ENCODE measurements at regions not wholly inside any gene's neighbourhood (a gene's known extent, or its start where the extent isn't known, plus 50 kb on each side); places are given as distances from the start of the nearest gene placed in this dataset.
A peak's percentile ranks its signal among the peaks of the same experiment; 100 is the strongest.

- in situ Hi-C loops (cut with HindIII; ENCODE audit: low sequenced_read_pairs), result no loop called here
- no peak for DNase-seq (ENCODE audit: low spot score)
These were observed 196.2 kb upstream of the ZNF536 start for GRCh38 chr19:30175987-30176386.

DNA sequence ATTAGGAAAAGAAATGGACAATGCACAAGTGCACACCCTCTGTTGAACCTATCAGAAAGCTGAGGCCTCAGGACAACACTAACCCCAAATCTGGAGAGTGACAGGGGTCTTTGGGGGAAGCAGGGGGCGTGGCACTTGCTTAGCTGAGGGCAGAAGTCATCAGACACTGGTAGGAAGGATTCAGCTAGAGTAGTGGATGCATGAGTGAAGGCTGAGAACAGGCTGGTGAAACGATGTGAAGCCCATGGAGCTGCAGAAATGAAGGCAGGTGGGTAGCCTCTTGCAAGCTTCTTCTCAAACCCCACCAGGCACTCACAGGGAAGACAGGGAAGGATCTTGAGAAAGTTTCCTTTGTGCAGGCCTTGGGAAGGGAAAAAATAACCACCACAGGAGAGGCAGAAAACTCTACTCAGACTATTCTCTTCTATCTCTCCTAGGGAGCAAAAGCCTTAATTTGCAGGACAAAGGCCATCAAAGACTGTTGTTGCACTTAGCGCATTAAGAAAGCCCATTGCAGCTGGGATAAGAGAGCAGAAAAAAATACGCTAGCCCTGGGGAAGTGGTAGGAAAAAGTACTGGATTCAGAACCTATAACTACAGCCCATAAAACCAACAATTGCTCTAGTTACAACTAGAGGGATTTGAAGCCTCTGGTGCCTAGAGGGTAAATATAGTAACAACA lies 193.3 kb upstream of the ZNF536 start:
- DNase-seq (ENCODE audit: low spot score), result no peak
- in situ Hi-C loops (cut with HindIII; ENCODE audit: low sequenced_read_pairs), result no loop called here

DNA sequence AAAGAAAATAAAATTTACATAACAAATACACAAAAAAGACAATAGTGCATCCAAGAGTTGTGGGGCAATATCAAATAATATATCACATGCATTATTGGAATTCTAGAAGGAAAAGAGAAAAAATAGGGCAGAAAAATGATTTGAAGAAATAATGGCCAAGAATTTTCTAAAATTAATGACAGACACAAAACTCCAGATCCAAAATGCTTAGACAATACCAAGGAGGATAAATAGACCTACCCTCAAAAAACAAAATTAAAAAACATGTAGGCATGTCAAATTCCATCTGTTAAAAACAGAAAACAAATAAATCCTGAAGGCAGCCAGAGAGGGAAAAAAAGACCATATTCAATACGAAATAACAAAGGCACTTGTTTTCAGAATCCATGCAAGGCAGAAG lies 191.5 kb upstream of the ZNF536 start:
- no peak for DNase-seq (ENCODE audit: low spot score)
- in situ Hi-C loops (cut with HindIII; ENCODE audit: low sequenced_read_pairs), result no loop called here

GRCh38 chr19:30183807-30184490 lies 188.2 kb upstream of the ZNF536 start:
- no peak for DNase-seq (ENCODE audit: low spot score)
- in situ Hi-C loops (cut with HindIII; ENCODE audit: low sequenced_read_pairs), result no loop called here

GRCh38 chr19:30202060-30202600 lies 170.1 kb upstream of the ZNF536 start:
- in situ Hi-C loops (cut with HindIII; ENCODE audit: low sequenced_read_pairs), result no loop called here
- DNase-seq (ENCODE audit: low spot score), result no peak

GRCh38 chr19:30204721-30205120 lies 167.5 kb upstream of the ZNF536 start:
- in situ Hi-C loops (cut with HindIII; ENCODE audit: low sequenced_read_pairs), result no loop called here
- DNase-seq (ENCODE audit: low spot score), result no peak

GRCh38 chr19:30206187-30206586 lies 166.0 kb upstream of the ZNF536 start:
- DNase-seq (ENCODE audit: low spot score), result no peak
- in situ Hi-C loops (cut with HindIII; ENCODE audit: low sequenced_read_pairs), result no loop called here

DNA sequence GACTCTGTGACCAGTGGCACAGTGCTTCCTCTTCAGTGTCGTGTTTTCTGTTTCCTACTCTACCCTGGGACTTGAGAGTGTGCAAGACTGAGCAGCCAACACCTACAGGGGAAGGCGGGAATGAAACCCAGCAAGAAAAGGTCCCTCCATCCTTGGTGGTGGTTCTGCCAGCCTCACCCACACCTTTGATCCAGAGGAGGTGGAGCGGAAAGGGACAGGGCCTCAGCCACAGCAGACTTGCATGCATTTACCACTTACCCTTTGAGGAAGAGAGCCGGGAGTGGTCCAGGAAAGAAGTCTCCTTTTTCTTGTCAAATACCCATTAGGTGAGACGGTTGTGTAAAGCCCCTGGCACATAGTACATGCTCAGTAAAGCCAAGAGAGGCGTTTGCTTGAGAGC lies 164.8 kb upstream of the ZNF536 start:
- DNase-seq (ENCODE audit: low spot score), result no peak
- in situ Hi-C loops (cut with HindIII; ENCODE audit: low sequenced_read_pairs), result no loop called here

DNA sequence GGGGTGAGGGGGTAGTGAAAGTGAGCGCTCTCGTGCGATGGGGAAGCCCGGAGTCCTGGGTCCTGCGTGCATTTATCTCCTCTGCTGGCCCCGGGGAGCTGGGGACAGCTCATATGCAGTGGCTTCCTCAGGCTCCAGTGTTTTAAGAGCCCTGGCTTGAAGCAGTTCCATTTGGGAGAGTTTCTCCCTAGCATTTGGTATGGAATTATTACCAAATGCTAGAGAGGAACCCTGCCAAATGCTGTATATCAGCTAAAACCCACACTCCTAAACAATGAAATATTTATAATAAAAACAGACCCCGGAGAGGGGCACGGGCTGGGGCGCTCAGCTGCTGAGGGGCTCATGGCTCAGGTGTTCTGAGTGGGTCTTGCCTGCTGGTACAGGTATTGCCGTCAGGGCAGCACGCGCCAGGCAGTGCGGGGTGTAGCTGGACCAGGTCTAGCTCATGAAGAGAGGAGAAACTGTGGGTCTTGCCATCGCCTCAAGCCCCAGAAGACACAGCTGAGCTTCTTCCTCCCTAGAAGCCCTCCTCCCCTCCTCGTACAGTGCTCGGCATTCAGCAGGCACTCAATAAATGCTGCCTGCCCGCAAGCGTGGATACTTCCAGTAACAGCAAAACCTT lies 163.6 kb upstream of the ZNF536 start:
- DNase-seq (ENCODE audit: low spot score), result peak; percentile 53
- in situ Hi-C loops (cut with HindIII; ENCODE audit: low sequenced_read_pairs), result no loop called here

DNA sequence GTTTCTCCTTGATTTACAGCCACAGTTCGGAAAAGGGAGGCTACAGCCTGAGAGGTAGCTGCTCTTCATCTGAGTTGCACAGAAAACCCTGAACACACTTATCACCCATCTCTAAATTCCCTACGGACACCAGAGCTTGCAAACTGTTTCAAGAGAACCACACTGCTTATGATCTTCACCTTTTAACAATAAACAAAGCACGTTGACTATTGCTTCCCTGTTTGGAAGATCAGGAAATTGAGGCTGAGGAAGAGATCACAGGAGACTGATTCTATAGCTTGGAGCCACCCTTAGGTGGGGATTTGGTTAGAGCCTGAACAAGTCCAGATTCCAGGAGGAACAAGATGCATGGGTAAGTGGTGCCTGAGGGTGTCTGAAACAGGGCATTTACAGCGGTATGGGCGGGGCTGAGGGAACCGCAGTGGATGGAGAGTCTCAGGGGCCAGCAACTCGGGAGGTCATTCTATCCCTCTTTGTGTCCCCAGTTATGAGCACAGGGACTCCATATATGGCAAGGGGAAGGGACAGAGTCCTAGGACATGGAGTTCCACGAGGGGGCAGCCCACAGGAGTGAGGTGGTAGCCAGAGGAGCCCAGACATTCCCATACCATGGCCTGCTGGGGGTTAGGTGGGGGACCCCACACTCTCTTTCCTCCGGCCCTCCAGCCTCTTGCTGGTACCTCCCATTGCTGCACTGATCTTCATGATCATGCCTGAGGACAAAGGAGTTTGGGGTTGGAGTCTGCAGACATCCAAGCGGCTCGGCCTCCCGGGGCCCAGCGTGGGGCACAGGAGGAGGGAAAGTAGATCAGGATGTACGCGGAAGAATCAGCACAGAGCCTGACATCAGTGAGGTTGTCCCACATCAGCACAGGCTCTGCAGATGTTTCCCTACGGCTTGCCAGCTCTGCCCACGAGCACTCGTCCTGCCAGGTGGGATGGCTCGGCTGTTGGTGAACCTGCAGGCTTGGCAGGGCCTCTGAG lies 162.3 kb upstream of the ZNF536 start:
- no peak for DNase-seq (ENCODE audit: low spot score)
- in situ Hi-C loops (cut with HindIII; ENCODE audit: low sequenced_read_pairs), result no loop called here

DNA sequence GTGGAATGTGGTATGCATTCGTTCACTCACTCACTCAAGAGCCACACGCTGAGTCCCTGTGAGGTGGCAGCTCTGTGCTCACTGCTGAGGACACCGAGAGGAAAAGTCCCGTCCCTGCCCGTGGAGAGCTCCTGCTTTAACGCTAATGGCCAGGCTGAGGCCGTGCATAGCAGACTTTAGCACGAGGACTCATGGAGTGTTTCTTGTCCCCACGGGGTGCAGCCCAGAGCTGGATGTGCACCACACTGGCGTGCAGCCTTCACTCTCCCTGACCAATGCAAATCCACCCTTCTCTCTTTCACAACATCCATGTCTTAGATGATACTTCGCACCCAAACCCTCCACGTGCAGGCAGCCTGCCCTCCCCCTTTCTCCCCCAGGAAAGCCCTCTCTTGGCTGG lies 159.6 kb upstream of the ZNF536 start:
- in situ Hi-C loops (cut with HindIII; ENCODE audit: low sequenced_read_pairs), result no loop called here
- no peak for DNase-seq (ENCODE audit: low spot score)

GRCh38 chr19:30214651-30215051 lies 157.5 kb upstream of the ZNF536 start:
- no peak for DNase-seq (ENCODE audit: low spot score)
- in situ Hi-C loops (cut with HindIII; ENCODE audit: low sequenced_read_pairs), result no loop called here

DNA sequence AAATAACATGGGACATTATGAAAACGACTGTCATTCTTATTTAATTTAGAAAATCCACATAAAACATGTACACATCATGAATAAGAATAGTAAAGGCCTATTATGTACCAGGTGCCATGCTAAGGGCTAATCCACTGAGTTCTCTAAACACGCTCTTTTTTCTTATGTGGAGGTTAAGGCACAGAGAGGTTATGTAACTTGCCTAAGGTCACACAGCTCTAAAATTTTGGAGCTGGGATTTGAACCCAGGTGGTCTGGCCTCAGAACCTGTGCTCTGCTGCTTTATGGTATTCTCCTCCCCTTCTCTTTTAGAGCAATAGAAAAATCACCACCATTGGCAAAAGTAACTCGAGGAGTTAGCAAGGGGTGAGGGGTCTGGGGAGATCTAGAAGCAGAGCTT lies 156.9 kb upstream of the ZNF536 start:
- in situ Hi-C loops (cut with HindIII; ENCODE audit: low sequenced_read_pairs), result no loop called here
- no peak for DNase-seq (ENCODE audit: low spot score)

DNA sequence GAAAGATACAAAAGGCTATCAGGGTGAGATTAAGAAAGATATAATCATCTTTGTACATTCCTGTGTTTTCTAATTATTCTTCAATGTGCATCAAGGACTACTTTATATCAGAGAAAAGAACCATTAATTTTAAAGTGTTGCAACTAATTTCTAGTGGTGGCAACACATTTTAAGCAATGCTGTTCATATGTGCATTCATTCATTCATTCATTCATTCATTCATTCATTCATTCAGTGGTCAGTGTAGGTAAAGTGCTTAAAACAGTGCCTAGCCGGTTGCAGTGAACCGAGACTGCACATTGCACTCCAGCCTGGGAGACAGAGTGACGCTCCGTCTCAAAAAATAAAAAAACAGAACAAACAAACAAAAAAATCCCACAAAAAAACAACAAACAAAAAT lies 155.7 kb upstream of the ZNF536 start:
- in situ Hi-C loops (cut with HindIII; ENCODE audit: low sequenced_read_pairs), result no loop called here
- DNase-seq (ENCODE audit: low spot score), result no peak

DNA sequence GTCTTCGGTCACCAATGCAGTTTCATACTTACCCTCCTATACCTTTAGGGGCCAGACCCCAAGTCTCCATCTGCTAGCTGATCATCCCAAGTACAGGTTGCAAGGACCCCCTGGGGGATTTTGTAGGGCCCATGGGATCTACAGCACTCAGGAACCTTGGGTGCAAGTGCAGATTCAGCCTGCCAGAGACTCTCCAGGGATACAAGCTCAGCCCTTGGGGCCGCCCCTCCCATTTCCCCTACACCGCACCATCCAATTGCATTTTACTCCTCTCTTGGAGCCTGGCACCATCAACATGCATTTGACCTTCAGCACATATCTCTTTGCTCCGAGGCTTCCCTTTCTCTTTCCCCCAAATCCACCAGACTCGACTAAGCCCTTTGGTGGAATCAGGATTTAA lies 154.7 kb upstream of the ZNF536 start:
- in situ Hi-C loops (cut with HindIII; ENCODE audit: low sequenced_read_pairs), result no loop called here
- DNase-seq (ENCODE audit: low spot score), result no peak

DNA sequence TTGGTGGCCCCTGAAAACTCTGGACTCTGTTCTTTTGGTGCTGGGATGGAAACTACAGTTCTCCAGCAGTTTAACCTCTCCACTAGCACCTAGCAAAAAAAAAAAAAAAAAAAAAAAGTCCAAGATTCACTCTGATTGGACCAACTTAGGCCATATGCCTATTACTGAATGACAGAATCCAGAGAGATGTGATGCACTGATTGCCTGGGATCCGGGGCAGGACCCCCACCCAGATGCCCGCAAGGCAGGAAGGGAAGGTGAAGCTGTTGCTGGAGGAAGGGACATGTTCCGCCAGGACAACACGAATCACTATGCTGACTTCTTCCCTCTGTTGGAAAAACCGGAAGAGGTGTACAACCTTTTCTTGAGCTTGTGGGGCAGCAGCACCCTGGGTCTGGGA lies 152.5 kb upstream of the ZNF536 start:
- no peak for DNase-seq (ENCODE audit: low spot score)
- in situ Hi-C loops (cut with HindIII; ENCODE audit: low sequenced_read_pairs), result no loop called here

DNA sequence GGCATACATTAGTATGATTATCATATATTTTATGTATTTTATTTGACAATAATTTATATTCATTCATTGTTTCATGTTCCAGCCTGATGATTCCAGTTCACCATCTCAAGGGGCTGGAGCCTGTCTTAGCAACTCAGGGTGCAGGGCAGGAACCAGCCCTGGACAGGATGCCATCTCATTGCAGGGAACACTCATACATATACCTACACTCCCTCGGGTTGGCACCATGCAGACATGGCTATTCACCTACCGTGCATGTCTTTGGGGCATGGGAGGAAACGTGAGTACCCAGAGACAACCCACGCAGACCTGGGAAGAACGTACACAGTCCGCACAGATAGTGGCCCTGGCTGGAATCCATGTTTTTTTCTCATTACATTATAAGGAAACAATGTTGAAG lies 151.0 kb upstream of the ZNF536 start:
- in situ Hi-C loops (cut with HindIII; ENCODE audit: low sequenced_read_pairs), result no loop called here
- no peak for DNase-seq (ENCODE audit: low spot score)

DNA sequence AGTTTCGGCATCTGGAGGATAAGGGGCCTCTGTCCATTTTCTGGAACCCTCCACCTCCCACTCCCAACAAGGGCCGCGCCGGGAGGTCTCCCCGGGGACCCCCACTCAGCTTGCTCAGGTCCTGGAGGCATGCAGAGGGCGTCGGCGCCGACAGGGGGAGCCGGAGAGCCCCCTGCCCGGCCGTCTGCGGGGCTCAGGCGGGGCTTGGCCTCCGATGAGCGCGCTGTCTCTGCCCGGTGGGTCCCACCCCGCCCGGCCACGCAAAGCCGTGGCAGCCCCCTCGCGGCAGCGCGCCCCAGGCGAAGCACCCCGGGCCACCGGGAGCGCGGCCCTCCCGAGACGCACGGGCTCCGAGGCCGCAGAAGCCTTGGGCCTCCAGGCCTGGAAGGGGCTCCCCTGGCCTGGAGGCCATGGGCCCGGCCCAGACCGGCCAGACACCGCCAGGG lies 149.7 kb upstream of the ZNF536 start:
- DNase-seq (ENCODE audit: low spot score), result no peak
- in situ Hi-C loops (cut with HindIII; ENCODE audit: low sequenced_read_pairs), result no loop called here

All from G401 (cell line).